Lower leg skin (tissue), 3 donors: ENCODE measurements at regions not wholly inside any gene's neighbourhood (a gene's known extent, or its start where the extent isn't known, plus 50 kb on each side); places are given as distances from the start of the nearest gene placed in this dataset.

Source experiments
- POLR2A ChIP-seq, 2 donors: fragments of 450-650 bp; IDR thresholded peaks; one replicate each; pipeline ENCODE4 v1.6.1; 2016 to 2017; ENCODE audit warnings: antibody characterized with exemption in 2 of 2, mild to moderate bottlenecking in 1 of 2, moderate library complexity in 1 of 2
- TF ChIP-seq, protein P1 (sequence below), 3 donors: fragments of 450-650 bp; IDR thresholded peaks; one replicate each; pipeline ENCODE4 v1.5.1; 2016; ENCODE audit warnings: antibody characterized with exemption in 3 of 3, mild to moderate bottlenecking in 3 of 3, moderate library complexity in 2 of 3

DNA sequence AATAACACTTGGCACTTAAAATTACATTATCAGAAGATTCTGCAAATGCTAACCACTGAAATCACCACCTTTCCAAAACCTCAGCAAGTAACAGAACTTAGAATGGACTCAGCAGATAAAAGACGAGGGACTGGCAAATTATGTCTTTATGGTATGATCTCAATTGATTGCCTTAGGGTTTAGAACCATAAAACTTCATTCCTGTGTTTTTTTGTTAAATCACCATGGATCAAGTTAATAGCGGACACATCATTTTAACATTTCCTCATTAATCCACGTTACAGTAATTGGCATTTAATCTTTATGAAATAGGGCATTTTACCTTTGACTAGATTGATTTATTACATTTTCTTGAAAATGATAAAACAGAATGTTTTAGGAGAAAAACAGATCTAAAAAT lies 2070.3 kb downstream of the PCDH9 start:
- TF ChIP-seq, protein P1, sequence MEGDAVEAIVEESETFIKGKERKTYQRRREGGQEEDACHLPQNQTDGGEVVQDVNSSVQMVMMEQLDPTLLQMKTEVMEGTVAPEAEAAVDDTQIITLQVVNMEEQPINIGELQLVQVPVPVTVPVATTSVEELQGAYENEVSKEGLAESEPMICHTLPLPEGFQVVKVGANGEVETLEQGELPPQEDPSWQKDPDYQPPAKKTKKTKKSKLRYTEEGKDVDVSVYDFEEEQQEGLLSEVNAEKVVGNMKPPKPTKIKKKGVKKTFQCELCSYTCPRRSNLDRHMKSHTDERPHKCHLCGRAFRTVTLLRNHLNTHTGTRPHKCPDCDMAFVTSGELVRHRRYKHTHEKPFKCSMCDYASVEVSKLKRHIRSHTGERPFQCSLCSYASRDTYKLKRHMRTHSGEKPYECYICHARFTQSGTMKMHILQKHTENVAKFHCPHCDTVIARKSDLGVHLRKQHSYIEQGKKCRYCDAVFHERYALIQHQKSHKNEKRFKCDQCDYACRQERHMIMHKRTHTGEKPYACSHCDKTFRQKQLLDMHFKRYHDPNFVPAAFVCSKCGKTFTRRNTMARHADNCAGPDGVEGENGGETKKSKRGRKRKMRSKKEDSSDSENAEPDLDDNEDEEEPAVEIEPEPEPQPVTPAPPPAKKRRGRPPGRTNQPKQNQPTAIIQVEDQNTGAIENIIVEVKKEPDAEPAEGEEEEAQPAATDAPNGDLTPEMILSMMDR (IDR thresholded peaks at IDR 0.05) = no peak
- TF ChIP-seq POLR2A (IDR thresholded peaks at IDR 0.05) = no peak
